GM12878 (cell line): ENCODE measurements at regions not wholly inside any gene's neighbourhood (a gene's known extent, or its start where the extent isn't known, plus 50 kb on each side); places are given as distances from the start of the nearest gene placed in this dataset.
A peak's percentile ranks its signal among the peaks of the same experiment; 100 is the strongest.

Experiments
- ATAC-seq: fragments of 200-7000 bp; cut with Tn5 transposase; 3 replicates; pipeline ENCODE4 v1.9.1; 2020; ENCODE audit warnings: mild to moderate bottlenecking, moderate library complexity
- BruUV-seq: library from RNA; stranded (reverse); fragments of 400-500 nt; replicated peaks from 2 replicates; lab custom pipeline; 2021; lab: Mats Ljungman, UMichigan
- CTCF ChIA-PET: fragments of 300-600 bp; sonication (Branson Sonifier 250); formaldehyde crosslinking; extraction: SDS; loops from one replicate; lab custom pipeline; 2021; ENCODE audit warnings: inconsistent platforms; lab: Yijun Ruan, JAX
- POLR2A ChIA-PET: fragments of 350-600 bp; formaldehyde crosslinking; extraction: SDS; loops from one replicate; lab custom pipeline; 2021; ENCODE audit warnings: inconsistent platforms; lab: Charles Lee
- RAD21 ChIA-PET: fragments of 300-600 bp; sonication (Branson Sonifier 250); formaldehyde crosslinking; loops from one replicate; lab custom pipeline; 2023; ENCODE audit warnings: antibody characterized with exemption; ENCODE audit not compliant: unreplicated experiment; lab: Charles Lee
- SMC1A ChIA-PET: fragments of 300-600 bp; sonication (Branson Sonifier 250); formaldehyde crosslinking; loops from one replicate; lab custom pipeline; 2023; ENCODE audit not compliant: unreplicated experiment, uncharacterized antibody; lab: Charles Lee
- DNase-seq: peaks from one replicate; pipeline ENCODE4 v3.0.0-alpha.2; 2011; ENCODE audit warnings: low read depth, low spot score
- FAIRE-seq: peaks from 3 replicates; lab custom pipeline; 2011; peaks lifted over from hg19 to GRCh38; lab: Jason Lieb, UNC
- H2AFZ ChIP-seq: 2 replicates; pipeline ENCODE4 v1.6.0; 2011; ENCODE audit warnings: low read depth, low read length, control low read depth; ENCODE audit not compliant: control insufficient read depth
- H3K27ac ChIP-seq: 2 replicates; pipeline ENCODE4 v1.5.1; 2011; ENCODE audit warnings: control low read depth; ENCODE audit not compliant: control insufficient read depth, insufficient read depth
- H3K27me3 ChIP-seq, 2 experiments: replicated peaks in 1 of 2; 2 replicates each; pipeline versions ENCODE4 v1.6.0 to v1.6.1; 2011; ENCODE audit warnings: low read length in 1 of 2; ENCODE audit not compliant: control insufficient read depth in 2 of 2, insufficient read depth in 2 of 2
- H3K36me3 ChIP-seq, 2 experiments: 2 replicates each; pipeline ENCODE4 v1.5.1; 2011; ENCODE audit warnings: low read length in 1 of 2; ENCODE audit not compliant: control insufficient read depth in 2 of 2, insufficient read depth in 2 of 2
- H3K4me1 ChIP-seq: 2 replicates; pipeline ENCODE4 v1.6.1; 2011; ENCODE audit warnings: mild to moderate bottlenecking, low read length, moderate library complexity, mixed read lengths; ENCODE audit not compliant: control insufficient read depth, insufficient read depth
- H3K4me2 ChIP-seq: 2 replicates; pipeline ENCODE4 v1.6.0; 2011; ENCODE audit warnings: control low read depth; ENCODE audit not compliant: control insufficient read depth, insufficient read depth
- H3K4me3 ChIP-seq: fragments of 200-600 bp; sonication (generic); 2 replicates; pipeline ENCODE4 v1.5.1; 2016
- H3K79me2 ChIP-seq: 2 replicates; pipeline ENCODE4 v1.6.0; 2011; ENCODE audit warnings: low read length; ENCODE audit not compliant: control insufficient read depth, insufficient read depth
- H3K9ac ChIP-seq: 2 replicates; pipeline ENCODE4 v1.8.0; 2011; ENCODE audit warnings: low read length, control low read depth, mixed read lengths; ENCODE audit not compliant: control insufficient read depth, insufficient read depth
- H3K9me3 ChIP-seq: replicated peaks from 3 replicates; pipeline ENCODE4 v1.5.1; 2011; ENCODE audit warnings: mild to moderate bottlenecking, low read length; ENCODE audit not compliant: control insufficient read depth, insufficient read depth
- H4K20me1 ChIP-seq: 2 replicates; pipeline ENCODE4 v1.6.0; 2011; ENCODE audit not compliant: control insufficient read depth, insufficient read depth
- BHLHE40 ChIP-seq, 2 experiments: fragments of 450-650 bp in 1 of 2; IDR thresholded peaks; 2 replicates each; pipeline ENCODE4 v1.6.1; 2011 to 2017; ENCODE audit warnings: low read depth in 2 of 2, borderline replicate concordance in 1 of 2, improper control_type of control experiment in 1 of 2, low read length in 1 of 2, mild to moderate bottlenecking in 1 of 2
- CEBPZ ChIP-seq: fragments of 150-350 bp; IDR thresholded peaks from 2 replicates; pipeline ENCODE4 v1.6.1; 2016; ENCODE audit warnings: low read depth, low read length
- CHD4 ChIP-seq: fragments of 200-600 bp; sonication (generic); IDR thresholded peaks from 2 replicates; pipeline ENCODE4 v1.6.1; 2016; ENCODE audit warnings: mild to moderate bottlenecking
- MEF2A ChIP-seq: IDR thresholded peaks from 2 replicates; pipeline ENCODE4 v1.6.1; 2011; ENCODE audit warnings: low read depth, mild to moderate bottlenecking, low read length, moderate library complexity; ENCODE audit not compliant: insufficient read depth
- NR2C2 ChIP-seq: IDR thresholded peaks from 2 replicates; pipeline ENCODE4 v1.6.1; 2011; ENCODE audit warnings: borderline replicate concordance, low read depth; ENCODE audit not compliant: control insufficient read depth, insufficient read length
- RB1 ChIP-seq: fragments of 450-650 bp; formaldehyde crosslinking; IDR thresholded peaks from 2 replicates; pipeline ENCODE4 v1.6.1; 2017; ENCODE audit warnings: mild to moderate bottlenecking, borderline replicate concordance
- RELB ChIP-seq: fragments of 450-650 bp; IDR thresholded peaks from 2 replicates; pipeline ENCODE4 v1.6.1; 2017; ENCODE audit warnings: low read depth, mild to moderate bottlenecking, moderate library complexity
- SRF ChIP-seq, 2 experiments: IDR thresholded peaks; 2 replicates each; pipeline ENCODE4 v1.6.1; 2011; ENCODE audit warnings: low read depth in 2 of 2, low read length in 2 of 2, mild to moderate bottlenecking in 1 of 2, moderate library complexity in 1 of 2
- STAT1 ChIP-seq: fragments of 450-650 bp; conservative IDR thresholded peaks from 2 replicates; pipeline ENCODE4 v1.6.1; 2014; ENCODE audit warnings: antibody characterized with exemption, mild to moderate bottlenecking
- TBL1XR1 ChIP-seq: IDR thresholded peaks from 2 replicates; pipeline ENCODE4 v1.6.1; 2012; ENCODE audit warnings: low read depth, low read length, improper control_type of control experiment
- TCF7 ChIP-seq: IDR thresholded peaks from 2 replicates; pipeline ENCODE4 v1.6.1; 2014; ENCODE audit warnings: antibody characterized with exemption, borderline replicate concordance
- ZNF384 ChIP-seq: IDR thresholded peaks from 2 replicates; pipeline ENCODE4 v1.6.1; 2012; ENCODE audit warnings: low read depth, mild to moderate bottlenecking, low read length, improper control_type of control experiment, borderline replicate concordance
- WGBS: methylation state at CpG from one replicate; pipeline ENCODE4 v1.1.6; 2016; ENCODE audit warnings: low lambda C conversion rate; ENCODE audit not compliant: insufficient replicate concordance, insufficient coverage; ENCODE audit errors: missing lambda C conversion rate; 5-methylcytosine and 5-hydroxymethylcytosine counted together
- in situ Hi-C: fragments of 300-500 bp; cut with MboI; formaldehyde crosslinking; loops from 9 replicates; pipeline ENCODE4 v1.14.3; 2018; ENCODE audit warnings: mixed read lengths
- intact Hi-C: fragments of 100-400 bp; cut with micrococcal nuclease; formaldehyde crosslinking; loops from one replicate; pipeline ENCODE4 v1.14.2; 2022; ENCODE audit not compliant: unreplicated experiment

GRCh38 chr2:167595839-167596471, 651.4 kb downstream of the STK39 start:
- TF ChIP-seq SRF (IDR thresholded peaks at IDR 0.05; ENCODE audit: low read depth in 2 of 2, low read length in 2 of 2), result 0 out of 4 replicates have a peak, but pooled peaks of 1 of the 2 experiments have one; percentile 11
- TF ChIP-seq CEBPZ, result no peak
- Histone ChIP-seq H2AFZ (no peak overlapping the region), H3K4me3 (no peak overlapping the region), H3K36me3 (no peaks in the 10 kb centered on the region), H3K27me3 (no peaks in the 10 kb centered on the region), H3K4me2 (no peak overlapping the region), H3K9me3 (no peaks in the 10 kb centered on the region), H3K27ac (no peak overlapping the region), H3K4me1 (no peaks in the 10 kb centered on the region), H4K20me1 (no peaks in the 10 kb centered on the region), H3K79me2 (no peaks in the 10 kb centered on the region), H3K9ac (no peak overlapping the region)
- in situ Hi-C loops (no loop called here), intact Hi-C loops (loop anchor here (5.0 kb wide), 1 partner anchor 521 kb away; no protein-coding TSS in a partner anchor)
- BruUV-seq, result no TSS peak
- ChIA-PET RAD21 (no interaction called here), SMC1A (no interaction called here), CTCF (no interaction called here), POLR2A (no interaction called here)
- FAIRE-seq, result no peak
- whole genome bisulfite sequencing, result 15% methylated on average over 3 of the region's 3 CpGs
- peak; percentile 87 for ATAC-seq
- no peak for DNase-seq

- Histone ChIP-seq H3K4me3 (no peak overlapping the region), H2AFZ (no peak overlapping the region), H3K79me2 (no peaks in the 10 kb centered on the region), H3K27me3 (no peaks in the 10 kb centered on the region), H3K36me3 (no peaks in the 10 kb centered on the region), H3K4me2 (no peak overlapping the region), H3K27ac (no peak overlapping the region), H3K9me3 (no peaks in the 10 kb centered on the region), H3K9ac (no peak overlapping the region), H4K20me1 (no peaks in the 10 kb centered on the region), H3K4me1 (no peaks in the 10 kb centered on the region)
- ATAC-seq, result no peak
- BruUV-seq, result no TSS peak
- intact Hi-C loops, result loop anchor here (5.0 kb wide), 1 partner anchor 522 kb away; no protein-coding TSS in a partner anchor
- ChIA-PET RAD21 (no interaction called here), CTCF (no interaction called here), SMC1A (no interaction called here), POLR2A (no interaction called here)
- no peak for FAIRE-seq
- in situ Hi-C loops, result no loop called here
- no peak for DNase-seq
- 0% methylated on average over 3 of the region's 3 CpGs for WGBS
- TF ChIP-seq STAT1 (no peak), TCF7 (no peak), ZNF384 (no peak), MEF2A (no peak), TBL1XR1 (no peak), RELB (no peak), CHD4 (no peak), BHLHE40 (IDR thresholded peaks at IDR 0.05; ENCODE audit: borderline replicate concordance in 1 of 2, low read depth in 2 of 2, low read length in 1 of 2) (no peak), RB1 (no peak), NR2C2 (no peak)
Observed at GRCh38 chr2:167595021-167595420, 652.4 kb downstream of the STK39 start.
